UCSD-AML1 (cell line): ENCODE measurements at regions not wholly inside any gene's neighbourhood (a gene's known extent, or its start where the extent isn't known, plus 50 kb on each side); places are given as distances from the start of the nearest gene placed in this dataset.

Experiments
- DNase-seq: peaks from one replicate; lab custom pipeline; 2025; ENCODE audit not compliant: unreplicated experiment; lab: John Stamatoyannopoulos, UW

DNA sequence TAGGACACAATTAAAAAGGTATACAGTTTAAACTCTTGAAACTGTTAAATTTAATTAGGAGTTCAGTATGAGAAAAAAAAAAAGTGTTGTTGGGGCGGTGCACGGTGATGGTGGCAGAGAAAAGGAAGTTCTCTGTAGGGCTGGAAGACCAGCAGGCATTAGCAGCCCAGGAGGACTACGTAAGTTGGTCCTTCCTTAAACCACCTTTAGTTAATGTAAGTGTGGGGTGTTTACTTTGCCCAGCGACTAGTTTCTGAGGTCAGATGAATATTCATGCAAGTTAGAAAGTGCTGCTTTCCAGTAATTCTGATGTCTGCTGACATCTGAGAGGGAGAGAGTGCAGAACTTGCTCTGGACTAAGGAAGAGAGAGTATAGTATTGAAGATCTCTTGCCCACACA lies 54.9 kb downstream of the NKX2-1 start:
- DNase-seq = no peak

- DNase-seq = no peak
These were observed 57.1 kb downstream of the NKX2-1 start for GRCh38 chr14:36462890-36463289.

DNA sequence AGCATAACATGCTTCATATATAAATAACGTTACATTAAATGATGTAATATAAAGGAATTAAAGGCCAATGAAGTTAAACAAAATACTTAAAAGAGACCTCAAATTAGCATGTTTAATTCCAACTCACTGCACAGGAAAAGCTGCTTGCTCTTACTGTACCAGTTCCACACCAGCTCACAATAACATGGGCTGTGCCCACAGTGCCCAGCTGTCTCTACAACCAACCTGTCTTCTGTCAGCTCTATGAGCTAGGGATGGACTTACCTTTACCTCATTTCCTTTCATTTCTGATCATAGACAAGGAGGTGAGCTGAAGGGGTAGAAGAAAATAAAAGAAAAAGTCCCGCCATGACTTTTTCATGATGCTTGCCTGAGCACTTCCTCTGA lies 64.8 kb downstream of the NKX2-1 start:
- DNase-seq = no peak

- DNase-seq = no peak
These were observed 65.3 kb downstream of the NKX2-1 start for GRCh38 chr14:36454599-36455240.

- DNase-seq = no peak
These were observed 67.2 kb downstream of the NKX2-1 start for GRCh38 chr14:36452860-36453259.

DNA sequence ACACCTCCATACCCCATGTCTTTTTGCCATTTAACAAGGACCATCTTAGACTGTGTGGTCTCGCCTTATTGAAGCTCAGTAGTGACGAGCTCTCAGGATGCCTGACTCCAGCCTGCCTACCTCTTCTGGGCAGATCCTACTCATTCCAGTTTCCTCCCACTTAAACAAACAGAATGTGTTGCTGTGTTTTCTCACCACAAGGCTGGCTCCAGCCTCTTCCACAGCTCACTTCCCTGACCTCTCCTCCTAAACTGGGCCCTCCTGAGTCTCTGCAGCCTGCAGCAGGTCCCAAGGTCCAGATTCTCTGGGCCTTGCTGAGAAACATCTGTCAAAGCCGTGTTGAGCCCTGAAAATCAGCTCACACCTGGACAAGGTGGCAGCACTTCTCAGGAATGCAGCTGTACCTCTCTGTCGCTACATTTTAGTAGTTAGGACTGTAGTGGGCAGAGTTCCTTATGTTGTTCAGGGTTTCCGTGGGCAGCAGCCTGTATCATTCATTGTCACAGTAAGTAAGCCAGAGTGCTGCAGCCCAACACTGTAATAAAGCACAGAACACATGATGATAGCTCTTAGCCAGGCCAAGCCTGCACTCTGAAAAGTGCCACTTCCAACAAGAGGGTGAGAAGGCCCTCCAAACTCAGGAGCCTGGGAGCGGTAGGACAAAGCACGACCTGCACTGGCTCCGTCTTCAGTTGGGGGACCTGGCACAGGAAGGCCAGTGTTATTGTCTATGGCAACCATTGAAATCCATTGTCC lies 68.5 kb downstream of the NKX2-1 start:
- DNase-seq = no peak

- DNase-seq = no peak
These were observed 69.5 kb downstream of the NKX2-1 start for GRCh38 chr14:36450550-36450949.

DNA sequence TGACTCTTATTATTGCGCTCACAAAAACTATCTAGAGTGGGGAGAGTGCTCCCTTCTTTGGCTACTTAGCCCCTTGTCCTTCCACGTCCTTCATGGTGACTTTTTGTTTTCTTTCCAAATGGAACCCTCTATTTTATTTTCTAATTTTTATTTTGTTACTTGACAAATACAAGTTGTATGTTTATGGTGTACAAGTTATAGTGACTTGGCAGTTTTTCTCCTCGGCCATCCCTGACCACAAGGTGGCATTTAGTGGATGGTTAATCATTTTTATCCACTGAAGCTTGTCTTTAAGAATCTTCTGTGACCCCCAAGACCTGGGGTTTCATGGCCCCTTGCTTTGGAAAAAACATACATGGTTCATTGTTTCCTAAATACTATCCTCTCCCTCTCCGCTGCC lies 70.1 kb downstream of the NKX2-1 start:
- no peak for DNase-seq

DNA sequence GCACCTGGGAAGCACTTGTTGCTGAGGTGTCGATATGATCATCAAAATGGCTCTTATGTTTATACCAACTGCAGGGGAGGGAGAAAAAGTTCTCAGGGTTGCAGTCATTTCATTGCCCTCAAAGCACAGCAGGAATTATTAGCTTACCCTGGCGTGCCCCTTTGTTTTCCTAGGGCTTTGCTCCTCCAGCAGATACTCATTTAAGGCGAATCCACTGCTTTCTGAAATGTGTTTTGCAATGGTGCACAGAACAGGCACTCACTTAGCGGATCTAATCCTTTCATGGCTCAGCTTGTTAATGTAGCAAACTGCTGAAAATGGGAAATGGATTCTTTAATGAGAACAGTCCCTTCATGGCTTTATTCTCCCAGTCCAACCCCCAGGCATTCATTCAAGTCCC lies 76.7 kb downstream of the NKX2-1 start:
- DNase-seq = no peak

- DNase-seq = no peak
These were observed 77.2 kb downstream of the NKX2-1 start for GRCh38 chr14:36442824-36443241.

DNA sequence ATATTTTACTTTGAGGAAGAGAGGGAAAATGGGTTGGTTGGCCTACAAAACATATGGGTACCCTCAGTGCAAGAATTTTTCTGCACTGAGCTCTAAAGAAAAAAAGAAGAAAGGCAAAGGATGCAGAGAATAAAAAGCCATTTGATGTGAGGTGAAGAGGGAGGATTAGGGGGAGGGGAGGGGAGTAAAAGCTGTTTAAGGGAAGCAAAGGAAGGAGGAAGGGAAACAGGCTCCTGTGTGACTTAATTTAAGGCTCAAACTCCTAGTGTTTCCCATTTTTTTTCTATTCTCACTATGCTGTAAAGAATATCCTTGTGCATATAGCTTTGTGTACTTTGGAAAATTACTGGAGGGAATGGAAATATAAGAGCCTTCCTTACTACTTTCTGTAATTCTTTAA lies 78.7 kb downstream of the NKX2-1 start:
- no peak for DNase-seq

- no peak for DNase-seq
These were observed 80.3 kb downstream of the NKX2-1 start for GRCh38 chr14:36439766-36440165.

DNA sequence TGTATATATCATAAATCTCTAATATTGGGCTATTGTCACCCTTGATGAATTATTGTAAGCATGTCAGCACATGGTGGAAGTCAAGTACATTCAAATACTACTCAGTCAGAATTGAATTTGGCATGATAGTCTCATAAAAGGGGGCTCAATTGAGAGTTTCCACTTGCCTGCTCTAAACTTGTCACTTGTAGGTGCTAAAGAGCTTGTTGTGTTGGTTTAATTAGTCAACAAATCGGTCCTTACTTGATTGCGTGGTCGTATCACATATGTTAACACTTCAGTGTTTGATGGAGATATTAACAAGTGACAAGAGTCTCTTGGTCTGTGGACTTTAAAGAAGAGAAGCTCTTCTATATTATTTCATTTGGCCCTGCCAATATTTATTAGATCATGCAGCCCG lies 81.1 kb downstream of the NKX2-1 start:
- DNase-seq = no peak

DNA sequence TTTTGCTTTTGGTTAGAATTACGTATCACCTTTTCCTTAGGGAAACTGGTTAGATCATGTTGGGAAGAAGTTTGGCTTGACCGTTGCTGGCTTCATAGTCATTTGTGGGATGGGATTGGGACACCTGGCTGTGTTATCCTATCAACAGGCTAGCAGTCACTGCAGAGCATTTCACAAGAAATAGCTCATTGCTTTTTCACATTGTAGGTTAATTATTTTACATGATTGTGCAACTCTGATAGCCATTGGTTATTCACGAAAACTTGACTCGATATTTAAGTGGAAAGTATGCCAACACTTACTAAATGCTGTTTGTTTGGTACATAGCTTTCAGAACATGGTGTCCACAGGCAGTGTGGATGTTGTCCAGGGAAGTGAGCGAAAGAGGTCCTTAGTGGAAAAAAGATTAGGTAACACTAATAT lies 89.4 kb downstream of the NKX2-1 start:
- DNase-seq = no peak

GRCh38 chr14:36430169-36430568 lies 89.9 kb downstream of the NKX2-1 start:
- no peak for DNase-seq

DNA sequence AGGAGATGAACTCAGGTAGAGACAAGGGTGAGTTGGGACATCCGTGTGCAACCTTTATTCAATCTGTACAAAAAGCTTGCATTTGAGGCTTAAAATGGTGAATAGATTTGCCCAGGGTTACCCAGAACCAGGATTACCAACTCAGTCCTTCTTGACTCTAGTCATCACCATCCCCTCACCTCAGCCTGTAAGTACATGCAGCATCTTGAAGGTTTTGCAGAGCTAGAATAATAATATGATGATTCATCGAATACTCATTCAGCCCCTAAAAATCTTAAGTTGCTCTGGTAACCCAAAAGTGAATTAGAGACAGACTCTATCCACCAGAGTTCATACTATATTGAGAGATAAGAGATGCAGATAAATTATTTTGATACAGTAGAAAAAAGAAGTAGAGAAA lies 90.3 kb downstream of the NKX2-1 start:
- DNase-seq = no peak

DNA sequence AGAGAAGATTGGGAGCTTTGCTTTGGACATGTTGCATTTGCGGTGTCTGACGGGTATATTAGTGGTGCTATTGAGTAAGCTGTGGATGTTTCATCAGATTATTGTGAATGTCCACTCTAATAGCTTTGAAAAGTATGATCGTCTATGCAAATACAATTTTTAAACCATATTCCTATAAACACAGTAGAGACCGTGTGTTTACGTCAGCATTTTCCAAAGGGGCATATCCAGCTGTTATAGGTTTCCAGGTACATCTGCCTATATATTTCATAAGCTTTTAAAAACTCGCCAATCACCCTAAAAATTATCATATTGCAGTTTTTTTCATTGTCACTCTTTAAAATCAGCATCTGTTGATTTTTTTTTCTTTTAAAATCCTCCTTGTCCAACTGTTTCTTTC lies 91.7 kb downstream of the NKX2-1 start:
- no peak for DNase-seq

DNA sequence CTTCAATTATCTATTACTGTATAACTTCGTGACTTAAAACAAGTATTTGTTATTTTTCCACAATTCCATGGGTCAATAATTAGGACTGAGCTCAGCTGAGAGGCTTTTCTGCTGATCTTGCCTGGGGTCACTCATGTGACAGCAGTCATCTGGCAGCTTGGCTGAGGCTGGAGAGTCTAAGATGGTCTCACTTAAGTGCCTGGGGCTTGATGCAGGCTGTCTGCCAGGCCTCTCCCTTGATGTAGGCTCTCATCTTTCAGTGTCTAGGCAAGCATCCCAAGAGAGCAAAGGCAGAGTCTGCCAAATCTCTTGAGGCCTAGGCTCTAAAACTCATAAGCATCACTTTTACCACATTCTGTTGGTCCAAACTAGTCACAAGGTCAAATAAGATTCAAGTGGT lies 93.2 kb downstream of the NKX2-1 start:
- no peak for DNase-seq

DNA sequence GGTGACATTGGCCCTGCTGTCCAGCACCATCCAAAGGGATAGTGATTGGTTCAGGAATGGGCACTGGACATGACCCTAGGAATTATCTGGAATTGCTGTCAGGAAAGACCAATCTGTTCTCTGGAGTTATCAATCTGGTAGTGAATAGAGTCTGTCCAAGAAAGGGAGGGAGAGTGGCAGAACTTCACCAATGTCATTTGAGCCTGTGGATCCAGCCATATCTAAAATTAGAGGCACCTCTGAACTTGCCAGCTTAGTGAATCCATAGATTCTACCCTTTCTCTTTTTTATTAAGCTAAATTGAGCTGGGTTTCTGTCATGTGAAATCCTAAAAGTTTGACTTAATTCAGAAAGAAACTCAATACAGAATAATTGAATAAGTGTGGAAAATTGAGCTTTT lies 93.9 kb downstream of the NKX2-1 start:
- DNase-seq = no peak

- DNase-seq = no peak
These were observed 95.4 kb downstream of the NKX2-1 start for GRCh38 chr14:36424478-36425102.

DNA sequence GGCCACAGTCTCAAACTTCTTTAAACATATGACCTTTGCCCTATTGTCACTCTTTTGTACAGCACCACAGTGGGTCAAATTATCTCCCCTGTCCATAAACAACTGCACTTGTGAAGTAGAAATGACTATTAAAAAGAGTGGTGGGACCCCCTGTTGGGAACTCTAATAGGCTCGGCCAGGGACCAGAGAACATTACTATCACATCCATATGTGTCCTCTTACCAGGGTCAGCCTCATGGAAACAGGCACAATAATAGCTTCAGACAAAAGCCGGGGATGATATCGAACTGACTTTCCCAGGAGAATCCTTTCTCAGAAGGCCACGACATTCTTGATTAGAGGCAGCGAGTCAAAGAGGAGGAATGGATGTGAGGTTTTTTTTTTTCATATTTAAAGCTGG lies 96.6 kb downstream of the NKX2-1 start:
- no peak for DNase-seq

- DNase-seq = no peak
These were observed 99.8 kb upstream of the MBIP start for GRCh38 chr14:36420149-36420687.
